Pons (tissue), 1 donor: ENCODE measurements at regions not wholly inside any gene's neighbourhood (a gene's known extent, or its start where the extent isn't known, plus 50 kb on each side); places are given as distances from the start of the nearest gene placed in this dataset.

Experiments
- DNase-seq: peaks from one replicate; pipeline ENCODE4 v3.0.0-alpha.2; 2016; ENCODE audit warnings: low spot score

DNA sequence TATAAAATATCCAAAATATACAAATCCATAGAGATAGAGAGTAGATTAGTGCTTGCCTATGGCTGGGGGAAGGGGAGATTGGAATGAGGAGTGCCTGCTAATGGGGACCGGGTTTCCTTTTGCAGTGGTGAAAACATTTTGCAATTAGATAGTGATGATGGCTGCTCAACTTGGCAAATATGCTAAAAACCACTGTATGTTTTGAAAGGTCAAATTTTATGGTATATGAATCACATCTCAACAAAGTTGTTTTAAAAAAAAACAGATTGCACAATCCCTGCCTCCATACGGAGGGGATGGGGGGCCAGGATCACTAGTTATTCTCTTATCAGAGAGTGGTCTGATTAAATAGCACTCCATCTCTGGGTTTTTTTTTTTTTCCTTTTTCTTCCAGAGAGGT is 76.9 kb upstream of the RIPOR2 start:
- no peak for DNase-seq

DNA sequence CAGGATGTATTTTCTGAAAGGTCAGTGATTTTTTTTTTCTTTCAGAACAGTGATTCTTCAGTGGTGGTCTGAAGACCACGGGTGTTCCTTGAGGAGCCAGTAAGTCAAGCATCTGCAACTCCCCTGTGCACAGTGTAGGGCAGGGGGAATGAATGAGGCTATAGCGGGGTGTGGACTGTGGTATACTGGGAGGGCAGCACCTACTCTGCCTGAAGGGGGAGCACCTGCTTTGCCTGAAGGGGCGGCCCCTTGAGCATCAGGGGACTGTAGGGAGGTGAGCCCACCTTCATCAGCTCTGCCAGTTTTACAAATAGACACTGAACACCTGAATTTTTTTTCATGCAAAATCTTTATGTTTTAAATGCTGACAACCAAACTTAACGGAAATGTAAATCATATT is 77.5 kb upstream of the RIPOR2 start:
- no peak for DNase-seq

DNA sequence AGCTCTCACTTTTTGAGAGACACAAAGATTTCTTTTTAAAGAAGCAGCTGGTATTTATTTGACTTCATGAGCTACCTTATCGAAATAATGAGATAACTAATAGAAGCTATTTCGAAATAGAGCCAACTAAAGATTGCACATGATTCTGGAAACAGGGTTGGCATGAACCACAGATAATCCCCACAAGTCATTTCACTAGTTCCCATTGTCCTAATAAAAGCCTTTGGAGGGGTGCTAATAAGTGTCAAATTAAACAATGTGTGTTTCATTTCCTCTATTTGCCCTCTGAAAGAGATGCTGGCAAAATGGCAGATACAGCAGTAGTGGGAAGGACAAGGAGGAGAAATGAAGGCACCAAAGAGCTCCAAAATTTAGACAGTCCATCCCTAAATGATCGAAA is 78.6 kb upstream of the RIPOR2 start:
- no peak for DNase-seq

DNA sequence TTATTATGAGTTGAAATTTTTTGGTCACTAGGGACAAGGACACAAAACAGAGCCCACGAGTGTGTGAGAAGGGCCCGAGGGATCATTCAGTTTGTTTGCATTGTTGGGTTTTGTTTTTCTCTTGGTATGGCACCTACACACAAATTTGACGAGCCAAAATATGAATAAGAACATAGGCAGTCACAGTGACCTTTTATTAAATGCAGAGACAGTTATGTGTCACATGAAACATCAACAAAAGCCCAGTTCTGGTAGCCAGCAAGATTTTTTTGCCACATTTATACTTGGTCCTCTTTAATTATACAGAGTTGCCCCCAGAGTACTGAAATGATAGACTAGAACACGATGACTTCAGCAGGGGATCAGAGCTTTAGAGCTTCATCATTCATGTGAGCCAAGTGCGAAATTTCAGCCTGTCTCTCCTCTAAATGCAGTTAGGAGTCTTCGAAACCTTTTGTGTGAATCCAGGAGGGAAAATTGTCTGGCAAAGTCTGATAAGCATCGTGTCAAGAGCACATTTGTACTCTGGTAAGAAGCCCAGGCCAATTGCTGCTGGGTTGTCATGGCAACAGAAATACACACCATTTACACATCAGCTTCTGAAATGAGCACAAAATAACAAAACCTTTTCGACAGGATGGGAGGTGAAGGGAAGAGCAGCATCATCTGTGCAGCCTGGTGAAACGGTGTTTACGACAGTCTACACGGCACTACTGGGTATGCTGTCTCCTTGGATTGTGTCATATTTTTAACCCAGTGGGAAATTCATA is 79.2 kb upstream of the RIPOR2 start:
- no peak for DNase-seq

DNA sequence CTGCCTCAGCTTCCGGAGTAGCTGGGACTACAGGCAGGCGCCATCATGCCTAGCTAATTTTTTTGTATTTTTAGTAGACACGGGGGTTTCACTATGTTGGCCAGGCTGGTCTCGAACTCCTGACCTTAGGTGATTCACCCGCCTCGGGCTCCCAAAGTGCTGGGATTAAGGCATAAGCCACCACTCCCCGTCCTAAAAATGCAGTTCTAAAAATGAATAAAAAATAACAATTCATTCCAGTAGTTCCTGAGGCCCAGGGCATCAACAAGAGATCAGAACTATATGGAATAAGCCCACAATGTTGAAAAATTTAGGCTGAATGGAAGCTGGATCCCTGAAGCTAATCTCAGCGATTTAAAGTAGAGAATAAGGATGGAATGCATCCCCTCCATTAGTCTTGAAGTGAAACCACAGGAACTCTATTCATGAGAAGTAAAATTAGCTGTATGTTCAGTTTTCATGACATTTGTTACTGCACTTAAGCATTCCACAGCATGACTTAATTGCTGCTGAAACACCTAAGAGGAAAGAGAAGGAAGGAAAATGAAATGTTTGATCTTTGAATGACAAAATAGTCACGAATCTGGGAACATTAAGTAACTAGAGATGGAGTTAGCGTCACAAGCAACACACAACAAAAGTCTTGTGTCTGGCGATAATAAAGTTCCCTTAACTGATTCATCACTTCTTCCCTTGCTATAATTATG is 80.4 kb upstream of the RIPOR2 start:
- no peak for DNase-seq

DNA sequence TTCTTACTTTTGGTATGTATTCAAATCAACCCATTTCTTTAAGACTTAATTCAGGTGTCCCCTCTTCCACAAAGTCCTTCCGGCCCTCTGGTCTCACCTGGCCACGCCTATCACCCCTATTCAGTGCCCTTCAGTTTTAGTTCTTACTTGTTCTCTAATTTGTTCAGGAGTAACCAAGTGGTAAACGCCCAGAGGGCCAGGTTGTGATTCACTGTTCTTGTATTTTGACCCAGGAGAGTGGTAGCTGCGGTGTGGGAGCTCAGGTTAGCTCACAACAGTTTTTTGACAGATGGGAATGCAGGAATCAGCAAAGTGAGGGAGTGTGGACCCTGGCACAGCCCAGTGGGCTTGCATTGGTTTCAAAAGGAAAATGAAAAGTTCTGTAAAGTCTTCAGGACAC is 81.7 kb upstream of the RIPOR2 start:
- no peak for DNase-seq

DNA sequence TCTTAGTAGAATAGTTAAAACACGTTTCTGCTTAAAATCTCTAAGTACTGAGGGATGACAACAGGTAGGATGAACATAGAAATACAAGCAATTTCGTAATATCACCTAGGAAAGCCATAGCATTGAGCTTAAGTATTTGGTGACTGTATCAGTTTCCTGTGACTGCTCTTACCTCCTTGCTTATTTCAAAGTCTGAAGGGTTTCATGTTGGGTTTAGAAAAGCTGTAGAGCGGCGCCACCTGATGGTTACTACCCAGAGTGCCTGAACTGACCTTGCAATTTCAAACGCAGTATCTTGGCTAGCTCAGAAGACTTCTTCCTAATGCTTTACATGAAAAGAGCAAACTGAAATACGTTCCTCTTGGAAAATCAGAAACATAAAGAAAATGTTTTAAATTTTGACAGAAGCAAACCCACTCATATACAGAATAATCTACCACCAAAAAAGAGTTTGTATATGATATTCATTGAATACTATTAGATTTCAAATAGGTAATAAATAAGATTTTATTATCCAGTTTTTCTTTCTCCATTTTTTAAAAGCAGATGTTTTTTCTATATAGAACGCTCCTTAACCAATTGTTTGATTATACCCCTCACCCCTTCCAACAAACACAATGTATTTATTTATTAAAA is 82.3 kb upstream of the RIPOR2 start:
- DNase-seq = no peak

DNA sequence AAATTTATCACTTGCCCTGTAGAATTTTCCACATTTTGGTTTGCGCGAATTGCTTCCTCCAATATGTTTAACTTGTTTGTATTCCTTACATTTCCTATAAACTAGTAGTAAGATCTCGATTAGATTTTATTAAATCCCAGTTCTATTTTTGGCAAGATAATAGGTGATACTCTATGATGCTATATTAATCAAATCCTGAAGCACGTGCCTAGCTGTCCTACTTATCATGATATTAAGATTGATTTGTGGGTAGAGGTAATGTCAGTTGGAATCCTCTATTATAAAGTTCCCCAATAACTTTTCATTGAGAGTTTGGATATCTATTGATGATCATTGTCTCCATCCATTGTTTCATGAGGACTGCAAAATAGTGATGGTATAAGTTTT is 82.8 kb upstream of the RIPOR2 start:
- DNase-seq = no peak

DNA sequence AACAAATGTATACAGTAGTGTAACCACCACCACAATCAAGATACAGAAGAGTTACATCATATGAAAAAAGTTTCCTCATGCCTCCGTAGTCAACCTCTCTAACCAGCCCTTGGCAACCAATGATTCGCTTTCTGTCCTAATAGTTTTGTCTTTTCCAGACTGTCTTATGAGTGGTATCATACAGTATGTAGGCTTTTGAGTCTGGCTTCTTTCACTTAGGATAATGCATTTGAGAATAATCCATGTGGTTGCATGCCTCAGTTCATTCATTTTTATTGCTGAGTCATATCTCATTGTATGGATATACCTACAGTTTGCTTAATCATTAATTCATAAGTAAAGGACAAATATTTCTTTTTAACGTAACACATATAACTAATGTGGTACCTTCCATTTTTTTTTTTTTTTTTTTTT is 86.4 kb upstream of the RIPOR2 start:
- no peak for DNase-seq

DNA sequence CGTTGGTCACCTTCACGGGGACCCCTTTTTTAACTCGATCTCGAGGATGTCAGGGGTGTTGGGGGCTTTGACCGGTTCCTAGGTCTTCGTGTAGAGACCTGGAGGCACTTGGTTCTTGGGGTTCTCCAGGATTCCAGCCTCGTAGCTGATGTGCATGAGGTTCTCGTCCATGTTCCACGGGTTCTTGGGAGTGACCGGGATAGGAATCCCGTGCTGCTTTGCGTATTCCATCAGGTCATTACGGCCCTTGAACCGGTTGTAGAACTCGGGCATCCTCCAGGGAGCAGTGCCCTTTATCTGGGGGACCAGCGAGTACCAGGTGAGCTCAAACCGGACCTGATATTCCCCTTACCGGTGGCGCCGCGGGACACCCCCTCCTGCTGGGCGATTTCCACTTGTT is 88.0 kb upstream of the RIPOR2 start:
- DNase-seq = no peak

DNA sequence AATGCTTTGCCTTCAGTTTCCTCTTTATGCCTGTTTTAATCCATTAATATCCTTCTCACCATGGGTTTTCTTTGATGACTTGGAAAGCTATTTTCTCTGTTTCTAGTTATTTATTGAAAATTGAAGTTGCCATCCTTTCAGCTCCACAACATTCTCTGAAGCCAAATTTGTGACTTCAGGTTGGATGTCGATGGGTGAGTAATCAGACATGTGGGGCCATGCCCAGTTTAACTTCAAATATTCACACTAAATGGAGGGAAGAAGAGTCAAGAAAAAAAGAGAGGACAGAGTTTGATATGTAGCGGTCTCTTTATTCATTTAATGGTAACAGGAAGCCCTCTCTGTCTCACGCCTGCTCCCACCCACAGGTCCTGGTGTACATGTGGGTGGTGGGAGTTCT is 89.1 kb upstream of the RIPOR2 start:
- no peak for DNase-seq

DNA sequence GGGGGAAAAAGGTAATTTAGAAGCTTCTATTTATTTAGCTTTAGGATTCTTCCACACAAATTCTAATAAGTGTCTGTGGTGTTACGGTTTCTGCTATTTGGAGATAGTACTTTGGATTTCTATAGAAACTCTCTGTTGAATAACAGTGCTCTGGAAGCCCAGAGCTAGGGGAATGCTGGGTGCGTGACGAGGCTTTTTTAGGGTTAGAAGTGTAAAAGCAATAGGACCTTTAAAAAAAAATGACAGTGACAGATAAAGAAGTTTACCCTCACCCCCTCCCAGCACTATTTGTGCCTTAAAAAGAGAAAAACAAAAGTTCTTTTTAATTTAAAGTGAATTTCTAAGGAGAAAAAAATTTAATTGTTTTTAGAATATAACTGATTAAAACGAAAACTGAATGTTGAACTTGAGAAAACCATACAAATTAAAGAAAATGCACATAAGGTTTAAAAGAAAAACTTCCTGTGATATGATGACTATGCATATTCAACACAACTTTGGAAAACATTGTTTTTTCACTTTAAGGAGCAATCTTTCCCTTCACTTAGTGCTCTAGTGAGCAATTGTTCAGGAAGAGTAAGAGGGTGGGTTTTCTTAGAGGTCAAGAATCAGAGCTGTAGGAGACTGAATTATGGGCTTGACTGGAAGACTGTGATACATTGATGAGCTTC is 89.6 kb upstream of the RIPOR2 start:
- DNase-seq = no peak

DNA sequence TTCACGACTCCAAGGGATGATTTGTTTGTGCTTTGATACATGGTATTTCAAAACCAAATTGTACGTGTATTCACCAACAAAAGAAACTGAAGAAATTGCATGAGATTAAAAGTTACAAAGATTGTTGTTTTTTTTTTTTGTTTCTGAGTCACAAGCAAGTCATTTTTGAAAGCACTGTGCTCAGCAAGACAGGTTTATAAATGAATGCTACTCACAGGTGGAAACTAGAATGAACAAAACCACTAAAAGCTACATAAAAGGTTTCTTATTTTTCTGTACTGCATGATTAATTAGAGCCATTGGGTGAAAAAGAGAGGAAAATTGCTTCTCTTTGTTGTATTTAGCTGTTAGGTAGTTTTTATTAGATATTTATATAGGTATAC is 90.2 kb upstream of the RIPOR2 start:
- no peak for DNase-seq

DNA sequence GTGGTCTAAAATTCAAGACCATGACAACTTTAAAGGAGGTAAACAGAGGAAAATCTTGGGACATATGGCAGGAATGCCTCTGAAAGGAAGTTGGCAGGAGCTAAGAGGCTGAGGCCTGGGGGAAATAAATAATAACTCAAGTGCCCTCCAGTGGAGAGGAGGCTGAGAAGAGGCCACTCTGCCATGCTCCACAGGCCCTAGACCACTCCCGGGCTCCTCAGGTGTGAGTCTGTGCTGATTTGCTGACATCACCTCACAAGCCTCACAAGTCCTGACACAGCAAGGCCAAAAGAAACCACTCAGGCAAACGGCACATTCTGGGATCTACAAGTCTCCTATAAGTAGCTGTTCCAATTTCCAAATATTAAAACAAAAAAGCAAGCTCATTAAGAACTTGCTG is 91.0 kb upstream of the RIPOR2 start:
- DNase-seq = no peak

DNA sequence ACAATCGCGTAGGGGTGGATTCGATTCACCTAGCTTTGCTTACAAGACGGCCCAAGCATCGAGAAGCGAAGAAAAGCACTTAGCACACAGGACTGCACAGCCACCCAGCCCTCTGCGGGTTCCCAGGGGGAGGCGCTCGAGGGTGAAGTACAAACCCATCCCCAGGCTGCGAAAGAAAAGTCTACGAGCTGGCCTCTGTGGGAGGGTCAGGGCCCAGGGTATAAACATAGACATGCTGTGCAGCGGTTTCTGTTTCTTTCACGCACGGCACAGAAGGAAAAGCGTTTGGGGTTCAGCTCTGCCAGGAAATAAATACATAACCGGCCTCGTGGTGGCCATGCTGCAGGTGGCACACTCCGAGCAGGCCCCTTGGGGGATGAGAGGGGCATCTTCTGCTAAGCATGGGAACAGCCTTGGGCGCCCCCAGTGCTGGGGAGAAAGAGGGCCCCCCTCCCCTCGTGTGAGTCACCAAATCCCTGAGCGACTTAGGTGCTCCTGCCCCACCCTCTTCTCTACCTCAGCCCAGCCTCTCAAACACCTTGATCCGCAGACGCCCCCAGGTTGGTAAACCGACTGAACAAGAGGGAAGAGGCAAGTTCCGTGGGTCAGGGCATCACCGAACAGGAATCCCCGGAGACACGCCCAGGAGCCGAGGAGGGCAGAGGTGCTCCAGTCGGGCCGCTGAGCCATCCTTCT is 91.6 kb upstream of the RIPOR2 start:
- DNase-seq = no peak

DNA sequence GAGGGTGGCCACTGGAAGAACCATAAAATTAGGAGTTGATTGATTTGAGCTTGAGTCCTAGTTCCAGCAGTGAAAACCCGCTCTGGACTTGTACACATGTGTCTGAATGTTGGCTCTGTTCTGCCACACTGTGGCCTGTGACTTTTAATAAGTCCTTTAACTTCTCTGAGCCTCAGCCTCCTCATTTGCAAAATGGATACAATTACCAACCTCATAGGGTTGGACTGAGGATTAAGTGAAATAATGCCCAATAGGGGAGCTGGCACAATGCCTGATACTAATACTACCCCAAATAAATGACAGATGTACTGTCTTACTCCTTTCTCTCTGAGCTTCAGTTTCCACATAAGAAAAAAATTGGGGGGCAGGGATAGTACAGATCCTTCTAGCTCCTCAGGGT is 92.6 kb upstream of the RIPOR2 start:
- no peak for DNase-seq

DNA sequence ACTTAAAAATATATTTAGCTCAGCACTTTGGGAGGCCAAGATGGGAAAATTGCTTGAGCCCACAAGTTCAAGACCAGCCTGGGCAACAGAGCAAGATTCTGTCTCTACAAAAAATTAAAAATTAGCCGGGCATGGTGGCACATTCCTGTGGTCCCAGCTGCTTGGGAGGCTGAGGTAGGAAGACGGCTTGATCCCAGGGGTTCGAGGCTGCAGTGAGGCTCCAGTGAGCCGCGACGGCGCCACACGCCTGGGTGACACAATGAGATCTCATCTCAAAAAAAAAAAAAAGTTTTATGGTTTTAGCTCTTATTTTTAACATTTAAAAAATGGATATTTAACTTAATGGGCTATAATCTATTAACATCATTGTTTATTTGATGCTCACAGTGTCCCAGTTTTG is 97.2 kb upstream of the RIPOR2 start:
- no peak for DNase-seq

DNA sequence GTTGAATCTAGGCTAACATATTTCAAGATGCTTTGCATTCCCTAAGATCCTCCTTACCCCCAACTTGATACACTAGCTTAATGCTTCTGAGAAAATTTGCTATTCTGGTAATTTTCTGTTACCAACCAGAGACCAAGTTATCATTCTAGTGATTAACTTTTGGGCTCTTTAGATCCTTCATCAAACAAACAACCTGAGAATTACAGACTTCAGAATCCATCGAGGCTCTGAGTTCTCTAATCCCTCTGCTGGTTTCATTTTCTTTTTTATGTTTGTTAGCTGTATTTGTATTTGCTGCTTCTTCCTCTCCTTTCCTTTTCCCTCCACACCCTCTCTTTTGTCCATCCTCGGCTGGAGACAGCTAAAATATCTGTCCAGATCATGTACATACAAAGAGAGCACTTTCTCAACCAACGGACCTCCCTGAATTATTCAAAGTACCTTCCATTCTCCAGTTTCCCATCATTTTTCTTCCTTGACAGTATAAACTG is 98.7 kb upstream of the RIPOR2 start:
- no peak for DNase-seq

DNA sequence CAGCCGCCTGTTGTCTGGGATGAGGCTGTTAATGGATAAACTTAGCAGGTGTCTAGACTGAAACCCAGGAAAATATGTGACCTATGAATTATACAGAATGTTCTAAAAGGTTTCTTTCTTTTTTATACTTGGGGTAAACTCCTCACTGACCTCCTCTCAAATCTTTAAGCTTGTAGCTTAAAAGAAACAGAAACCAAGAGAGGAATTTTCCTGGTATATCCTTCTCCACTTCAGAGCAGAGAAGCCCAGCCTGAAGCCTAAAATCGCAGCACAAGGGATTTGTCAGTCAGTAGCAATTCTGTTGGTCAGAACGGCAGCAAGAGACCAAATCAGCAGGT is 99.4 kb upstream of the RIPOR2 start:
- DNase-seq = no peak

DNA sequence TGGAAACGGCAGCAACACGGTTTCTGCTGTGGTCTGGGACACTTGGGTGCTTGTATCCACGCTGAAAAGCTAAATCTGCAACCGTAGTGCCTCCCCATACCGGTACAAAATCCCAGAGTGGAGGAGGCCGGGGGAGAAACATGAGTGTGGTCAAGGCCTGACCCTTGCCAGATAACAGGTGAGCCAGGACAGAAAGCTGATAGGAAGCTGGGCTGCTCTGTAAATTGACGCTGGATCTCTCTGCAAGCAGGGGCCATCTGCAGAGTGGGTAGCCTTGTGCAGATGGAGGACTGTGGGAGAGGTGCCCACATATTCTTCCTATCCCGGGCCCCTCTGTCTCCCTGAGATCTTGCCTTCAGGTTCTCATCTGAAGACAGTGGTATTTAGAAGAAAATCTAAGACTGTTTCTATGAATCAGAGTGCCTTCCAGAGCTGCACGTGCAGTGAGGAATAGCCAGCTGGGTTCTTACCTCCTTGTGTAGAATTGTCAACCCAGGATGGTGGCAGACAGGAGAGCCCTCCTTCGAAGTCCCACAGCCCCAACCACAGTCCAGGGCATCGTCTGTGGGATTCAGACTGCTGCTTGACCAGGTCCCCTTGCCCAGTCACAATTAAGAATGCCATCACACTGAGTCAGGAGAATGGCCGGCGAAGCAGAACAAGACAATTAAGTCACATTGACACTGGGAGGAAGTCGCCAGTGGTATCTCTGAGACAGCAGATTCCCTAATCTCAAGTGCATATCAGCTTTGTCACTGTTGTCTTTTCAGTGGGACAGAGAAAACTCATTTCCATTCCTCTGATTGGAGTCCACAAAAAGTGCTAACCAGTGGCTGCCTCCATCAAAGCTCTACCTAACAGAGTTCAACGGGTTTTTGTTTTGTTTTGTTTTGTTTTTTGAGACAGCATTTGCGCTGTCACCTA is 100.0 kb upstream of the RIPOR2 start:
- DNase-seq = no peak

DNA sequence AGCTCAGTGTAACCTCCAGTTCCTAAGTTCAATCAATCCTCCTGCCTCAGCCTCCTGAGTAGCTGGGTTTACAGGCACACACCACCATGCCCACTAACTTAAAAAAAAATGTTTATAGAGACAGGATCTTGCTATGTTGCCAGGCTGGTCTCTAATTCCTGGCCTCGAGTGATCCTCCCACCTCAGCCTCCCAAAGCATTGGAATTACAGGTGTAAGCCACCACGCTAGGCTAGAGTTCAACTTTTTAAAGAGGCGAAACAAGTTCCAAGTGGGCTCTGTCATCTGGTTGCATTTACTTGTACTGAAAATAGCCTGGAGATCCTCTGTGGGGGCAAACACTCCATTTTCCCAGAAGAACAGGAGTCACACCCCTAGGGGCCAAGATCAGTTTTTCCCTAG is 100.7 kb upstream of the RIPOR2 start:
- no peak for DNase-seq
